IPS-15b (cell line): ENCODE measurements at regions not wholly inside any gene's neighbourhood (a gene's known extent, or its start where the extent isn't known, plus 50 kb on each side); places are given as distances from the start of the nearest gene placed in this dataset.

ENCODE experiments used
- H3K27me3 ChIP-seq: one replicate; pipeline ENCODE4 v1.6.1; 2013; ENCODE audit warnings: low read length; ENCODE audit not compliant: control insufficient read depth, insufficient read depth
- H3K36me3 ChIP-seq: one replicate; pipeline ENCODE4 v1.6.1; 2013; ENCODE audit warnings: low read length; ENCODE audit not compliant: control insufficient read depth, insufficient read depth
- H3K4me1 ChIP-seq: one replicate; pipeline ENCODE4 v1.6.1; 2013; ENCODE audit warnings: mild to moderate bottlenecking, low read length; ENCODE audit not compliant: control insufficient read depth, insufficient read depth
- H3K4me3 ChIP-seq: one replicate; pipeline ENCODE4 v1.5.1; 2013; ENCODE audit warnings: low read depth, low read length
- H3K9ac ChIP-seq: one replicate; pipeline ENCODE4 v1.6.1; 2013; ENCODE audit warnings: low read depth, mild to moderate bottlenecking, low read length
- H3K9me3 ChIP-seq: one replicate; pipeline ENCODE4 v1.6.1; 2013; ENCODE audit warnings: mild to moderate bottlenecking, low read length; ENCODE audit not compliant: control insufficient read depth, insufficient read depth

DNA sequence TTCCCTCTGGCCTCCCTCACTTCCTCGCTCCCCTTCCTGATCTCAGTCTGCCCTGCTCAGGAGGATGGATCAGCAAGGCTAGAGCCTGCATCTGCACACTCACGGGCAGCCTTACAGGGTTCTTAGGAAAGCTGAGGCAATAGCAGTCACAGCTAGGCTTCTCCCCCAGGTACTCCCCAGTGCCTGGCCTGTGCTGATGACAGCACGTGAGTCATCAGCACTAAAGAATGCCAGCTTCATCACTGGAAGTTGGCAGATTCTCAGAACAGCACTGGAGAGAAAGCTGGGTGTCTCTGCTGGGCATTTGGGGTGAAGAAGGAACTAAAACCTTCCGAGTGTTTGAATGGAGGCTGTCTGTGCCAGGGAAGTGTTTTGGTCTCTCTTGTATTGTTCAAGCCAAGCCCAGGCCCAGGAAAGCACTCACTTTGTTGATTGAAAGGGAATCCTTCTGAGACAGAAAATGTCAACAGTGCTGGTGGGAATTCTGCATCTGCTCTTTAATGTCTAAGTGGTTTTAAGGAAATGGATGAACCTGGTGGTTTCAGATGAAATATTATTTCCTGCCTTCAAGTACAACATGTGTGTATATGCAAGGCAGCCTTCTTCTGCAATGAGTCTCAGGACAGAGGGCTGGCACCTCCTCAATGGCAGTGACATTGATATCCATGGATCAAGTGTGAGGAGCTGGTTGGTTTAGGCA lies 73.0 kb upstream of the SCOC start:
- Histone ChIP-seq H3K4me3 (no peak overlapping the region), H3K27me3 (no peaks in the 10 kb centered on the region), H3K4me1 (peaks cover 17% of the 10 kb centered on the region), H3K36me3 (no peaks in the 10 kb centered on the region), H3K9me3 (no peaks in the 10 kb centered on the region), H3K9ac (no peak overlapping the region)

GRCh38 chr4:140298001-140298400 lies 75.4 kb upstream of the SCOC start:
- Histone ChIP-seq H3K4me3 (no peak overlapping the region), H3K9me3 (no peaks in the 10 kb centered on the region), H3K4me1 (peaks cover 17% of the 10 kb centered on the region), H3K9ac (no peak overlapping the region), H3K36me3 (no peaks in the 10 kb centered on the region), H3K27me3 (no peaks in the 10 kb centered on the region)

- H3K4me3 ChIP-seq = no peak overlapping the region
- H3K9ac ChIP-seq = no peak overlapping the region
- H3K36me3 ChIP-seq = no peaks in the 10 kb centered on the region
- peaks cover 17% of the 10 kb centered on the region for H3K4me1 ChIP-seq
- no peaks in the 10 kb centered on the region for H3K27me3 ChIP-seq
- no peaks in the 10 kb centered on the region for H3K9me3 ChIP-seq
These were observed 76.2 kb upstream of the SCOC start for GRCh38 chr4:140297221-140297570.

GRCh38 chr4:140296335-140297220 lies 76.9 kb upstream of the SCOC start:
- Histone ChIP-seq H3K27me3 (no peaks in the 10 kb centered on the region), H3K4me3 (no peak overlapping the region)

DNA sequence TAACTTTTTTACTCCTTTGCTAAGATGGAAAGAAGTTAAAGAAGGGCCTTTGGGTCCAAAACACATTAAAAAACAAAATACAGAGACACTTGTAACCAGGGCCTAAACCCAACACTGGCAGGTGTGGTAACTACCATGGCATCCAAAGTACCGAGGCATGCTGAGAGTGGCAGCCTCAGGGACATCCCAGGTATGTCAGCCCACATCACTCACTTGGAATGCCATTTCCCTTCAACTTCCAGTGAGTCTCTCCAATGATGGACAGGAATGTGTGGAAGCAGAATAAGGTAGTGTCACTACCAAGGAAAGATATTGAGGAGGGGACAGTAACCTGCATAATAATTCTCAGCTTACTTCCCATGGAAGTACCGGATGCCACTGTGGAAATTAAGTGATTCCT lies 79.5 kb upstream of the SCOC start:
- H3K36me3 ChIP-seq = no peaks in the 10 kb centered on the region
- no peak overlapping the region for H3K4me3 ChIP-seq
- no peak overlapping the region for H3K9ac ChIP-seq
- peaks cover 17% of the 10 kb centered on the region for H3K4me1 ChIP-seq
- H3K9me3 ChIP-seq = no peaks in the 10 kb centered on the region
- H3K27me3 ChIP-seq = no peaks in the 10 kb centered on the region

More at GRCh38 chr4:140296335-140297220, 76.9 kb upstream of the SCOC start:
- Histone ChIP-seq H3K36me3 (no peaks in the 10 kb centered on the region), H3K4me1 (peaks cover 17% of the 10 kb centered on the region), H3K9me3 (no peaks in the 10 kb centered on the region), H3K9ac (no peak overlapping the region)

GRCh38 chr4:140291259-140291658 lies 82.2 kb upstream of the SCOC start:
- H3K9me3 ChIP-seq = no peaks in the 10 kb centered on the region
- H3K4me1 ChIP-seq = no peaks in the 10 kb centered on the region
- H3K4me3 ChIP-seq = no peak overlapping the region
- no peak overlapping the region for H3K9ac ChIP-seq
- no peaks in the 10 kb centered on the region for H3K27me3 ChIP-seq
- no peaks in the 10 kb centered on the region for H3K36me3 ChIP-seq

- Histone ChIP-seq H3K27me3 (no peaks in the 10 kb centered on the region), H3K9me3 (no peaks in the 10 kb centered on the region), H3K4me1 (no peaks in the 10 kb centered on the region), H3K4me3 (no peak overlapping the region), H3K36me3 (no peaks in the 10 kb centered on the region), H3K9ac (no peak overlapping the region)
These were observed 84.0 kb upstream of the SCOC start for GRCh38 chr4:140289486-140289885.

DNA sequence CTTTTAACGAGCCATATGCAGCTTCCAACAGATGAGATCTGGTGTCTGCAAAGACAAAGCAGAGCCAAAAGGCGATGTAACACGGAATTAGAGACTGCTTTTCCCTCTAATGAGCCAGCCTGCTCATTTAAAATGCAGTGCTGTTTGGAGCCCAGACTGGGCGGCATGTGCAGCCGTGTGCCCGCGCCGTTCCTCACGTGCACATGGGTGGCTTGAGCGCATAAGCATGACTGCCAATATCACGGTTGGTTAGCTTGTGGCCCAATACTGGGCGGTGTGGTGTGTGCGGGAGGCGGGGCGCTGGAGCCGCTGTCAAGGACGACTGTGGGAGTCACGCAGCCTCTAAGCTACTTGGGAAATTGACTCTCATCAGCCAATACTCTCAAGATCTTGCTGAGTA lies 87.0 kb upstream of the SCOC start:
- H3K36me3 ChIP-seq = no peaks in the 10 kb centered on the region
- no peaks in the 10 kb centered on the region for H3K9me3 ChIP-seq
- no peaks in the 10 kb centered on the region for H3K27me3 ChIP-seq
- no peak overlapping the region for H3K4me3 ChIP-seq
- H3K9ac ChIP-seq = no peak overlapping the region
- H3K4me1 ChIP-seq = no peaks in the 10 kb centered on the region

- H3K4me3 ChIP-seq = no peak overlapping the region
- no peaks in the 10 kb centered on the region for H3K9me3 ChIP-seq
- H3K9ac ChIP-seq = no peak overlapping the region
- no peaks in the 10 kb centered on the region for H3K36me3 ChIP-seq
- H3K27me3 ChIP-seq = no peaks in the 10 kb centered on the region
- no peaks in the 10 kb centered on the region for H3K4me1 ChIP-seq
These were observed 89.0 kb upstream of the SCOC start for GRCh38 chr4:140284456-140284855.

DNA sequence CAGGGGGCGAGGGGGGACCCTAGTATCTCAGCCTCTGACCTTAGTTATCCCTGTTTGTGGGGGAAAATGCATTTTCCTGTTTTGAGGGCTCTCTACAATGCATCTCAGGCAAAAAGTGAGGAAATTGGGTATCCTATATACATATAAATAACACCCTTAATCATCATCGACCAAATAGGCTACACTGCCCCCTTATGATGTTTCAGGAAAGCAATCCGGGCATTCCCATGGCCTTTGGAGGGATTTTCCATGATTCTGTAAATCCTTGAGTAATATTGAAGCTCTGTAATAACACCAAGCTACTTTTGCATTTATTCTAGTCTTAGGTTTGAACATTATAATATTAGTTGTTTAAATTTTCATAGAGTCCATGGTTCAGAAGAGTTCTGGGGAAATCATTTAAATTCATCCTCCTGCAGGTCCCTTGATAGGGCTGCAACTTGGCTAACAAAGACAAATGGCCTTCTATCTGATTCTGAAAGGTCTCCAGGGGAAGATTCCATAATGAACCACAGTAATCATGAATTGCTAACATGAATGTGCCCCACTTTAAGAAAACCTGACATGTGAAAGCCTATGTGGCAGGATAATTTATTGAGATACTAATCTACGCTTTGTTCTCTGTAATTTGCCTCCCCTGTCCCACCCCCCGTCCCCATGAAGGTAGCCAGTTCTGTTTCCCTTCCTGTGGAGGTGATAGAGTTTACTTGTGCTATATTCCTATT lies 91.5 kb upstream of the SCOC start:
- H3K4me1 ChIP-seq = no peaks in the 10 kb centered on the region
- H3K27me3 ChIP-seq = no peaks in the 10 kb centered on the region
- H3K4me3 ChIP-seq = no peak overlapping the region
- no peak overlapping the region for H3K9ac ChIP-seq
- H3K36me3 ChIP-seq = no peaks in the 10 kb centered on the region
- H3K9me3 ChIP-seq = no peaks in the 10 kb centered on the region

- H3K9ac ChIP-seq = no peak overlapping the region
- H3K4me3 ChIP-seq = no peak overlapping the region
- H3K27me3 ChIP-seq = no peaks in the 10 kb centered on the region
- H3K4me1 ChIP-seq = no peaks in the 10 kb centered on the region
- H3K36me3 ChIP-seq = no peaks in the 10 kb centered on the region
- H3K9me3 ChIP-seq = no peaks in the 10 kb centered on the region
These were observed 95.9 kb upstream of the SCOC start for GRCh38 chr4:140277576-140277975.
